ENCODE measurements at regions not wholly inside any gene's neighbourhood (a gene's known extent, or its start where the extent isn't known, plus 50 kb on each side); places are given as distances from the start of the nearest gene placed in this dataset.
"Not testable (repeated sequence)": the region's sequence is repeated elsewhere in the genome, so short reads cannot be mapped to it uniquely, and the experiment has no call there.

DNA sequence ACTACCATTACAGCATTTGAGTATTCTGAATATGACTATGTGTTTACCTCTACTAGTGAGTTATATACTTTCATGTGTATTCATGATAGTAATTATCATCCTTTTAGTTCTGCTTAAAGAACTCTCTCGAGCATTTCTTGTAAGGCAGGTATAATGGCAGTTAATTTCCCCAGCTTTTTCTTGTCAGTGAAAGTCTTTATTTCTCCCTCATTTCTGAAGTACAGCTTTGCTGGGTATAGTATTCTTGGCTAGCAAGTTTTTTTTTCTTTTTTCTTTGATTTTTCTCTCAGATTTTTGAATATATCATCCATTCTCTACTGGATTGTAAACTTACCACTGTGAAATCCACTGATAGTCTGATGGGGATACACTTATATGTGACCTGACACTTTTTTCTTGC, 165.9 kb upstream of the ARHGAP5 start:
- ATAC-seq = no peak

DNA sequence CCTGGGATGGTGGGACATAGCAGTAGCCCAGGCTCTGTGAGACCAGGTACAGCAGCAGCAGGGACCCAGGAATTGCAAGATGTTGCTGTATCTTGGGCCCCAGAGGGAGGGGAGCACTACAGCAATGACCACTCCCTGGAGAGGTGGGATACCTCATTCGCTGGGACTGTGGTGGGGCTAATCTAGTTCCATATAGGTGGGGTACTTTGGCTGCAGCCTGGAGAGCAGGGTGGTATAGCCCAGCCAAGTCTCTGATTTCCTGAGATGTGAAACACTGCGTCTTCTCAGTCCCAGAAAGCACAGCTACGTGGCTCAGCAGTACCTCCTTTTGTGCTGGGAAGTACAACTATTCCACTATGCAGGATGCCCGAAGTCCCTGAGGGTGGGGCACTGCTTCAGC, 163.7 kb upstream of the ARHGAP5 start:
- no peak for TF ChIP-seq POLR2A (IDR thresholded peaks at IDR 0.05)
- TF ChIP-seq, protein P1, sequence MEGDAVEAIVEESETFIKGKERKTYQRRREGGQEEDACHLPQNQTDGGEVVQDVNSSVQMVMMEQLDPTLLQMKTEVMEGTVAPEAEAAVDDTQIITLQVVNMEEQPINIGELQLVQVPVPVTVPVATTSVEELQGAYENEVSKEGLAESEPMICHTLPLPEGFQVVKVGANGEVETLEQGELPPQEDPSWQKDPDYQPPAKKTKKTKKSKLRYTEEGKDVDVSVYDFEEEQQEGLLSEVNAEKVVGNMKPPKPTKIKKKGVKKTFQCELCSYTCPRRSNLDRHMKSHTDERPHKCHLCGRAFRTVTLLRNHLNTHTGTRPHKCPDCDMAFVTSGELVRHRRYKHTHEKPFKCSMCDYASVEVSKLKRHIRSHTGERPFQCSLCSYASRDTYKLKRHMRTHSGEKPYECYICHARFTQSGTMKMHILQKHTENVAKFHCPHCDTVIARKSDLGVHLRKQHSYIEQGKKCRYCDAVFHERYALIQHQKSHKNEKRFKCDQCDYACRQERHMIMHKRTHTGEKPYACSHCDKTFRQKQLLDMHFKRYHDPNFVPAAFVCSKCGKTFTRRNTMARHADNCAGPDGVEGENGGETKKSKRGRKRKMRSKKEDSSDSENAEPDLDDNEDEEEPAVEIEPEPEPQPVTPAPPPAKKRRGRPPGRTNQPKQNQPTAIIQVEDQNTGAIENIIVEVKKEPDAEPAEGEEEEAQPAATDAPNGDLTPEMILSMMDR (IDR thresholded peaks at IDR 0.05 in 4 of 5, conservative IDR thresholded peaks at IDR 0.05 in 1 of 5) = no peak
- intact Hi-C loops (cut with DNase I; ENCODE audit: low total_unique reads) = no loop called here
- no peaks in the 10 kb centered on the region for H3K4me1 ChIP-seq
- DNase-seq = no peak
- no peak overlapping the region for H3K4me3 ChIP-seq
- no peaks in the 10 kb centered on the region for H3K9me3 ChIP-seq
- no peaks in the 10 kb centered on the region for H3K36me3 ChIP-seq
- H3K27ac ChIP-seq = no peak overlapping the region
- ATAC-seq = no peak
- in situ Hi-C loops (cut with MboI; ENCODE audit: low sequenced_read_pairs in 4 of 4) = no loop called here
- no peaks in the 10 kb centered on the region for H3K27me3 ChIP-seq

More for the DNA sequence above, 165.9 kb upstream of the ARHGAP5 start:
- intact Hi-C loops (cut with DNase I; ENCODE audit: low total_unique reads) = no loop called here
- TF ChIP-seq POLR2A (IDR thresholded peaks at IDR 0.05) = no peak
- TF ChIP-seq, protein P1 (IDR thresholded peaks at IDR 0.05 in 4 of 5, conservative IDR thresholded peaks at IDR 0.05 in 1 of 5) = no peak
- no peaks in the 10 kb centered on the region for H3K9me3 ChIP-seq
- H3K4me3 ChIP-seq = no peak overlapping the region
- no peak overlapping the region for H3K27ac ChIP-seq
- in situ Hi-C loops (cut with MboI; ENCODE audit: low sequenced_read_pairs in 4 of 4) = no loop called here
- no peaks in the 10 kb centered on the region for H3K27me3 ChIP-seq
- no peaks in the 10 kb centered on the region for H3K36me3 ChIP-seq
- DNase-seq = no peak
- H3K4me1 ChIP-seq = no peaks in the 10 kb centered on the region

DNA sequence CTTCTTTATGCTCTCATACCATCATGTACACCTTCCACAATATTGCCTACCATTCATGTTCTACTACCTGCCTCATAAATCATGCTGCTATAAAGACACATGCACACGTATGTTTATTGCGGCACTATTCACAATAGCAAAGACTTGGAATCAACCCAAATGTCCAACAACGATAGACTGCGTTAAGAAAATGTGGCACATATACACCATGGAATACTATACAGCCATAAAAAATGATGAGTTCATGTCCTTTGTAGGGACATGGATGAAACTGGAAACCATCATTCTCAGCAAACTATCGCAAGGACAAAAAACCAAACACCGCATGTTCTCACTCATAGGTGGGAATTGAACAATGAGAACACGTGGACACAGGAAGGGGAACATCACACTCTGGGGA, 158.8 kb upstream of the ARHGAP5 start:
- H3K4me1 ChIP-seq = peaks cover 5 to 11% of the 10 kb centered on the region in 2 donors
- in situ Hi-C loops (cut with MboI; ENCODE audit: low sequenced_read_pairs in 4 of 4); H3K9me3 ChIP-seq; ATAC-seq; H3K27ac ChIP-seq; DNase-seq; H3K27me3 ChIP-seq; intact Hi-C loops (cut with DNase I; ENCODE audit: low total_unique reads); H3K36me3 ChIP-seq; H3K4me3 ChIP-seq: not testable (repeated sequence)

DNA sequence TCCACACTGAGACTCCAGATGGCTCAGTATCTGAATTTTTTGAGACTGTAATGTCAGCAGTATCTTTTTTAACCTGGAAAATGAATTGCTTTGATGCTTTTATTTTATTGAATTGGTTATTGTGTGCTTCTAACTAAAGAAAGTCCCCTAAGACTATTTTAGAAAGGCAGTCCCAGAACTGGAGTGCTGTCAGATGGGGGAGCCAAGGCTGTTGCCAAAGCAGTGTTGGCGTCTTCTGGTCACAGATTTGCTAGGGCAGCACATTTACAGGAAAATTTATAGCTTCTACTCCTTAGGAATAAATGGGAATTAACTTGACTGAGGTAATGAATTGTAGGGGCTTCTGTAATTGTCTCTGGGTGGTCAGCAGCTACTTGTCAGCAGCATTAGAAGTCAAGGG, 157.1 kb upstream of the ARHGAP5 start:
- Histone ChIP-seq H3K4me3 (no peak overlapping the region), H3K4me1 (peaks cover 5 to 11% of the 10 kb centered on the region in 2 donors), H3K36me3 (no peaks in the 10 kb centered on the region), H3K27ac (no peak overlapping the region), H3K27me3 (no peaks in the 10 kb centered on the region), H3K9me3 (no peaks in the 10 kb centered on the region)
- no peak for DNase-seq
- no peak for TF ChIP-seq POLR2A (IDR thresholded peaks at IDR 0.05)
- TF ChIP-seq, protein P1 (IDR thresholded peaks at IDR 0.05 in 4 of 5, conservative IDR thresholded peaks at IDR 0.05 in 1 of 5) = no peak
- in situ Hi-C loops (cut with MboI; ENCODE audit: low sequenced_read_pairs in 4 of 4) = no loop called here
- no peak for ATAC-seq
- intact Hi-C loops (cut with DNase I; ENCODE audit: low total_unique reads) = no loop called here

DNA sequence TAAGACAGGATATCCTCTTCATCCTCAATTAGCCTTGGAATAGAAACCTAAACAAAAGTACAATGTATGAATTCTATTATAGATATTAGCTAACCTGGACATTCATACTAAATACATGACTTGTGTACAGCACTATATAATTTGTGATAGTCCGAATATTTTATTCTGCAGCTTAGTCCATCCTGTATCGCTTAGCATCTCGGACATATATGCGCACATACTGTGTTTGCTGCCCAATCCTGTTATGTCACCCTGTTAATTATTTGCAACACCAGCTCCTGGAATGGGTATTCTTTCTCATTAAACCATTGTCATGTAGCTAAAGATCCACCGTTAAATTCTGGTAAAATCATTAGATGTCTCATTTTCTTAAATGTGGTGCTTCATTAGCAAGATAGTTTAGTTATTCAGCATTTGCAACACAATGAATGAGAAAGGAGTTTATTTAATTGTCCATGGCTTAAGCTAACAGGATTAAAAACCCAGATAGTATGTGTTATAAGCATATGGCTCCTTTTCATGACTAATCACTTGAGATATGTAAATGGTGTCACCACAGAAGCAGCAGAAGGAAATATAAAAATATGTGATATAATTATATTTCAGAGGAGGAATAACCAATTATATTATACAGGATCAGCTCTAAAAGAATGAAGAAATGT, 156.0 kb upstream of the ARHGAP5 start:
- ATAC-seq (no peak), DNase-seq (no peak)
- TF ChIP-seq, protein P1 (IDR thresholded peaks at IDR 0.05 in 4 of 5, conservative IDR thresholded peaks at IDR 0.05 in 1 of 5) = no peak
- TF ChIP-seq POLR2A (IDR thresholded peaks at IDR 0.05) = no peak
- Histone ChIP-seq H3K27ac (no peak overlapping the region), H3K4me1 (peaks cover 8 to 11% of the 10 kb centered on the region in 2 donors), H3K36me3 (no peaks in the 10 kb centered on the region), H3K9me3 (no peaks in the 10 kb centered on the region), H3K27me3 (no peaks in the 10 kb centered on the region), H3K4me3 (no peak overlapping the region)
- in situ Hi-C loops (cut with MboI; ENCODE audit: low sequenced_read_pairs in 4 of 4) (no loop called here), intact Hi-C loops (cut with DNase I; ENCODE audit: low total_unique reads) (no loop called here)

All from gastrocnemius medialis (tissue), 4 donors.